SK-N-SH (cell line): ENCODE measurements at regions not wholly inside any gene's neighbourhood (a gene's known extent, or its start where the extent isn't known, plus 50 kb on each side); places are given as distances from the start of the nearest gene placed in this dataset.

Source experiments
- CTCF ChIP-seq: fragments of 200-600 bp; sonication (generic); IDR thresholded peaks from 2 replicates; pipeline ENCODE4 v1.6.1; 2017; ENCODE audit warnings: antibody characterized with exemption, mild to moderate bottlenecking, moderate library complexity
- EP300 ChIP-seq, 2 experiments: IDR thresholded peaks; 2 replicates each; pipeline versions ENCODE4 v1.4.0 to v1.6.1; 2012; ENCODE audit warnings: borderline replicate concordance in 1 of 2, low read depth in 1 of 2, low read length in 1 of 2
- POLR2AphosphoS5 ChIP-seq: IDR thresholded peaks from 2 replicates; pipeline ENCODE4 v1.6.1; 2012; ENCODE audit warnings: low read depth, low read length
- RAD21 ChIP-seq: IDR thresholded peaks from 2 replicates; pipeline ENCODE4 v1.6.1; 2012; ENCODE audit warnings: mild to moderate bottlenecking, low read length
- USF2 ChIP-seq: fragments of 150-350 bp; IDR thresholded peaks from 2 replicates; pipeline ENCODE4 v1.6.1; 2017; ENCODE audit warnings: antibody characterized with exemption, low read length, low read depth, borderline replicate concordance

GRCh38 chr13:88586263-88586662 is 915.1 kb downstream of the SLITRK5 start:
- TF ChIP-seq RAD21 = no peak
- no peak for TF ChIP-seq CTCF
- TF ChIP-seq POLR2AphosphoS5 = no peak
- no peak for TF ChIP-seq EP300 (IDR thresholded peaks at IDR 0.05; ENCODE audit: borderline replicate concordance in 1 of 2, low read depth in 1 of 2, low read length in 1 of 2)
- no peak for TF ChIP-seq USF2
